COLO668 (cell line): ENCODE measurements at regions not wholly inside any gene's neighbourhood (a gene's known extent, or its start where the extent isn't known, plus 50 kb on each side); places are given as distances from the start of the nearest gene placed in this dataset.
"Not testable (repeated sequence)": the region's sequence is repeated elsewhere in the genome, so short reads cannot be mapped to it uniquely, and the experiment has no call there.

Experiments used
- DNase-seq: peaks from one replicate; lab custom pipeline; 2025; ENCODE audit not compliant: unreplicated experiment; lab: John Stamatoyannopoulos, UW

- not testable (repeated sequence) for DNase-seq
These were observed 178.0 kb upstream of the ROPN1B start for GRCh38 chr3:125791021-125791420.

- DNase-seq = not testable (repeated sequence)
These were observed 159.0 kb upstream of the ROPN1B start for GRCh38 chr3:125810010-125810409.

GRCh38 chr3:125822175-125822574 is 146.8 kb upstream of the ROPN1B start:
- not testable (repeated sequence) for DNase-seq

GRCh38 chr3:125831005-125831750 is 137.8 kb upstream of the ROPN1B start:
- DNase-seq = not testable (repeated sequence)

- DNase-seq = not testable (repeated sequence)
These were observed 133.4 kb upstream of the ROPN1B start for GRCh38 chr3:125835562-125835961.

GRCh38 chr3:125836011-125836551 is 132.9 kb upstream of the ROPN1B start:
- not testable (repeated sequence) for DNase-seq

GRCh38 chr3:125836786-125837185 is 132.2 kb upstream of the ROPN1B start:
- DNase-seq = not testable (repeated sequence)

- DNase-seq = not testable (repeated sequence)
These were observed 130.1 kb upstream of the ROPN1B start for GRCh38 chr3:125838857-125839256.

- not testable (repeated sequence) for DNase-seq
These were observed 128.5 kb upstream of the ROPN1B start for GRCh38 chr3:125840465-125840864.

- not testable (repeated sequence) for DNase-seq
These were observed 121.0 kb upstream of the ROPN1B start for GRCh38 chr3:125847966-125848365.

GRCh38 chr3:125855006-125855405 is 114.0 kb upstream of the ROPN1B start:
- not testable (repeated sequence) for DNase-seq

GRCh38 chr3:125860547-125860946 is 108.4 kb upstream of the ROPN1B start:
- not testable (repeated sequence) for DNase-seq

- DNase-seq = not testable (repeated sequence)
These were observed 106.1 kb upstream of the ROPN1B start for GRCh38 chr3:125862841-125863254.

- DNase-seq = not testable (repeated sequence)
These were observed 104.4 kb upstream of the ROPN1B start for GRCh38 chr3:125864532-125864931.

GRCh38 chr3:125886006-125886405 is 83.0 kb upstream of the ROPN1B start:
- peak; percentile 70 for DNase-seq

GRCh38 chr3:125899181-125899580 is 69.8 kb upstream of the ROPN1B start:
- not testable (repeated sequence) for DNase-seq

GRCh38 chr3:125901473-125901872 is 67.5 kb upstream of the ROPN1B start:
- not testable (repeated sequence) for DNase-seq

GRCh38 chr3:125903780-125904455 is 65.1 kb upstream of the ROPN1B start:
- not testable (repeated sequence) for DNase-seq

GRCh38 chr3:125907279-125907678 is 61.7 kb upstream of the ROPN1B start:
- DNase-seq = peak; percentile 1

- not testable (repeated sequence) for DNase-seq
These were observed 58.1 kb upstream of the ROPN1B start for GRCh38 chr3:125910851-125911250.

- not testable (repeated sequence) for DNase-seq
These were observed 54.2 kb upstream of the ROPN1B start for GRCh38 chr3:125914608-125915436.
